Activated T-cell treated with anti-CD3 and anti-CD28 coated beads, Interleukin-2, amount 50 U/mL, for 24 hours (primary cell): ENCODE measurements at regions not wholly inside any gene's neighbourhood (a gene's known extent, or its start where the extent isn't known, plus 50 kb on each side); places are given as distances from the start of the nearest gene placed in this dataset.
"Not testable (repeated sequence)": the region's sequence is repeated elsewhere in the genome, so short reads cannot be mapped to it uniquely, and the experiment has no call there.

Experiments used
- DNase-seq: peaks from one replicate; pipeline ENCODE4 v3.0.0-alpha.2; 2020
- H3K27ac Mint-ChIP-seq: 2 replicates; pipeline ENCODE4 v1.8.0; 2020; ENCODE audit warnings: mild to moderate bottlenecking, mixed read lengths
- H3K27me3 Mint-ChIP-seq: 2 replicates; pipeline ENCODE4 v1.8.0; 2020; ENCODE audit warnings: mixed read lengths
- H3K36me3 Mint-ChIP-seq: 2 replicates; pipeline ENCODE4 v1.8.0; 2020; ENCODE audit warnings: low read depth, mixed read lengths
- H3K4me1 Mint-ChIP-seq: 2 replicates; pipeline ENCODE4 v1.8.0; 2020; ENCODE audit warnings: low read depth, mixed read lengths
- H3K4me3 Mint-ChIP-seq: 2 replicates; pipeline ENCODE4 v1.8.0; 2020; ENCODE audit warnings: mild to moderate bottlenecking, moderate library complexity, mixed read lengths
- H3K9me3 Mint-ChIP-seq: 2 replicates; pipeline ENCODE4 v1.8.0; 2020; ENCODE audit warnings: mixed read lengths

GRCh38 chrX:131445955-131446354 is 97.9 kb upstream of the OR13H1 start:
- H3K9me3 Mint-ChIP-seq = no peaks in the 10 kb centered on the region
- peaks cover 27% of the 10 kb centered on the region for H3K27me3 Mint-ChIP-seq
- DNase-seq = no peak
- no peaks in the 10 kb centered on the region for H3K4me1 Mint-ChIP-seq
- H3K4me3 Mint-ChIP-seq = no peak overlapping the region
- no peak overlapping the region for H3K27ac Mint-ChIP-seq
- H3K36me3 Mint-ChIP-seq = no peaks in the 10 kb centered on the region

GRCh38 chrX:131461855-131462254 is 82.0 kb upstream of the OR13H1 start:
- DNase-seq, H3K9me3 Mint-ChIP-seq, H3K4me3 Mint-ChIP-seq, H3K36me3 Mint-ChIP-seq, H3K27ac Mint-ChIP-seq, H3K4me1 Mint-ChIP-seq: not testable (repeated sequence)
- H3K27me3 Mint-ChIP-seq = peaks cover 25% of the 10 kb centered on the region

- not testable (repeated sequence) for H3K27ac Mint-ChIP-seq, H3K4me3 Mint-ChIP-seq, H3K36me3 Mint-ChIP-seq, H3K4me1 Mint-ChIP-seq, DNase-seq, H3K9me3 Mint-ChIP-seq
- H3K27me3 Mint-ChIP-seq = peaks cover 30% of the 10 kb centered on the region
Measured at GRCh38 chrX:131473809-131474208, 70.1 kb upstream of the OR13H1 start.

GRCh38 chrX:131477498-131477897 is 66.4 kb upstream of the OR13H1 start:
- no peaks in the 10 kb centered on the region for H3K9me3 Mint-ChIP-seq
- no peaks in the 10 kb centered on the region for H3K36me3 Mint-ChIP-seq
- no peak overlapping the region for H3K4me3 Mint-ChIP-seq

More at GRCh38 chrX:131477498-131477897, 66.4 kb upstream of the OR13H1 start:
- no peak for DNase-seq
- Mint-ChIP-seq H3K27ac (no peak overlapping the region), H3K4me1 (no peaks in the 10 kb centered on the region), H3K27me3 (peaks cover 62% of the 10 kb centered on the region)
